ENCODE measurements at regions not wholly inside any gene's neighbourhood (a gene's known extent, or its start where the extent isn't known, plus 50 kb on each side); places are given as distances from the start of the nearest gene placed in this dataset.

GRCh38 chr1:79773385-79773784 lies 766.9 kb upstream of the ADGRL4 start:
- no peak for DNase-seq
- no peak overlapping the region for H3K27ac ChIP-seq

GRCh38 chr1:79762461-79762860 lies 755.9 kb upstream of the ADGRL4 start:
- Histone ChIP-seq H3K4me3 (no peak overlapping the region), H3K27me3 (no peaks in the 10 kb centered on the region), H3K36me3 (no peaks in the 10 kb centered on the region), H3K9me3 (no peaks in the 10 kb centered on the region), H3K27ac (no peak overlapping the region), H3K4me1 (no peaks in the 10 kb centered on the region)
- intact Hi-C loops (cut with DNase I) = no loop called here
- no peak for TF ChIP-seq CTCF (IDR thresholded peaks at IDR 0.05)
- TF ChIP-seq POLR2AphosphoS5 (IDR thresholded peaks at IDR 0.05) = no peak
- no peak for TF ChIP-seq EP300 (IDR thresholded peaks at IDR 0.05)
- no peak for TF ChIP-seq POLR2A (IDR thresholded peaks at IDR 0.05)
- no peak for DNase-seq

More at GRCh38 chr1:79773385-79773784, 766.9 kb upstream of the ADGRL4 start:
- WGBS, 2 donors = 79 to 87% methylated on average over 2 of the region's 2 CpGs
- intact Hi-C loops (cut with DNase I) = no loop called here
- Histone ChIP-seq H3K27me3 (no peaks in the 10 kb centered on the region), H3K4me3 (no peak overlapping the region), H3K9me3 (no peaks in the 10 kb centered on the region), H3K36me3 (no peaks in the 10 kb centered on the region), H3K4me1 (no peaks in the 10 kb centered on the region)
- TF ChIP-seq EP300 (IDR thresholded peaks at IDR 0.05) (no peak), CTCF (IDR thresholded peaks at IDR 0.05) (no peak), POLR2A (IDR thresholded peaks at IDR 0.05) (no peak), POLR2AphosphoS5 (IDR thresholded peaks at IDR 0.05) (no peak)

GRCh38 chr1:79760531-79760930 lies 754.0 kb upstream of the ADGRL4 start:
- intact Hi-C loops (cut with DNase I) = no loop called here
- H3K4me1 ChIP-seq = no peaks in the 10 kb centered on the region
- H3K27ac ChIP-seq = no peak overlapping the region
- no peaks in the 10 kb centered on the region for H3K27me3 ChIP-seq
- WGBS, 2 donors = 73 to 86% methylated on average over 1 of the region's 1 CpG
- H3K4me3 ChIP-seq = no peak overlapping the region
- no peaks in the 10 kb centered on the region for H3K36me3 ChIP-seq
- no peak for DNase-seq
- TF ChIP-seq POLR2AphosphoS5 (IDR thresholded peaks at IDR 0.05) (no peak), POLR2A (IDR thresholded peaks at IDR 0.05) (no peak), EP300 (IDR thresholded peaks at IDR 0.05) (no peak), CTCF (IDR thresholded peaks at IDR 0.05) (no peak)
- H3K9me3 ChIP-seq = no peaks in the 10 kb centered on the region

- no peak overlapping the region for H3K4me3 ChIP-seq
- H3K9me3 ChIP-seq = no peaks in the 10 kb centered on the region
- no peak overlapping the region for H3K27ac ChIP-seq
- DNase-seq = no peak
- no peaks in the 10 kb centered on the region for H3K27me3 ChIP-seq
- intact Hi-C loops (cut with DNase I) = no loop called here
- H3K36me3 ChIP-seq = no peaks in the 10 kb centered on the region
- H3K4me1 ChIP-seq = no peaks in the 10 kb centered on the region
- WGBS, 2 donors = 86 to 88% methylated on average over 2 of the region's 2 CpGs
- TF ChIP-seq EP300 (IDR thresholded peaks at IDR 0.05) = no peak
- no peak for TF ChIP-seq POLR2A (IDR thresholded peaks at IDR 0.05)
- no peak for TF ChIP-seq POLR2AphosphoS5 (IDR thresholded peaks at IDR 0.05)
- no peak for TF ChIP-seq CTCF (IDR thresholded peaks at IDR 0.05)
Measured at GRCh38 chr1:79749607-79750006, 743.1 kb upstream of the ADGRL4 start.

- Histone ChIP-seq H3K4me3 (no peak overlapping the region), H3K36me3 (no peaks in the 10 kb centered on the region), H3K9me3 (no peaks in the 10 kb centered on the region), H3K27ac (no peak overlapping the region), H3K27me3 (no peaks in the 10 kb centered on the region), H3K4me1 (no peaks in the 10 kb centered on the region)
- no peak for DNase-seq
- no peak for TF ChIP-seq POLR2AphosphoS5 (IDR thresholded peaks at IDR 0.05)
- no peak for TF ChIP-seq EP300 (IDR thresholded peaks at IDR 0.05)
- no peak for TF ChIP-seq CTCF (IDR thresholded peaks at IDR 0.05)
- no peak for TF ChIP-seq POLR2A (IDR thresholded peaks at IDR 0.05)
- intact Hi-C loops (cut with DNase I) = no loop called here
- WGBS, 2 donors = 23 to 83% methylated on average over 2 of the region's 2 CpGs
Measured at GRCh38 chr1:79745929-79746328, 739.4 kb upstream of the ADGRL4 start.

Data from sigmoid colon (tissue), 6 donors.